ENCODE measurements at regions not wholly inside any gene's neighbourhood (a gene's known extent, or its start where the extent isn't known, plus 50 kb on each side); places are given as distances from the start of the nearest gene placed in this dataset.

GRCh38 chr4:14726441-14726840 is 275.8 kb upstream of the CPEB2 start:
- no peak for TF ChIP-seq ZBTB11 (tag by site-specific recombination; conservative IDR thresholded peaks at IDR 0.05; ENCODE audit: low read depth)
- no peak for TF ChIP-seq ZNF169 (tag by site-specific recombination; IDR thresholded peaks at IDR 0.05)
- TF ChIP-seq ZNF639 (tag by site-specific recombination; IDR thresholded peaks at IDR 0.05): no peak
- TF ChIP-seq ZEB2 (tag by site-specific recombination; IDR thresholded peaks at IDR 0.05): no peak
- no peak for TF ChIP-seq CTCF (tag by site-specific recombination; IDR thresholded peaks at IDR 0.05)
- TF ChIP-seq ZNF510 (tag by site-specific recombination; IDR thresholded peaks at IDR 0.05; ENCODE audit: insufficient replicate concordance): no peak
- TF ChIP-seq YY1 (tag by site-specific recombination; IDR thresholded peaks at IDR 0.05): no peak
- no peak for TF ChIP-seq MYNN (tag by site-specific recombination; IDR thresholded peaks at IDR 0.05; ENCODE audit: borderline replicate concordance)
- no peak for TF ChIP-seq ZFP37 (tag by site-specific recombination; IDR thresholded peaks at IDR 0.05)
- no peak for TF ChIP-seq ZSCAN4 (tag by site-specific recombination; IDR thresholded peaks at IDR 0.05)
- TF ChIP-seq TCF7L2 (IDR thresholded peaks at IDR 0.05; ENCODE audit: borderline replicate concordance, low read depth, low read length): no peak
- TF ChIP-seq ZBTB8A (tag by site-specific recombination; IDR thresholded peaks at IDR 0.05): no peak
- no peak for TF ChIP-seq ZNF274 (IDR thresholded peaks at IDR 0.05; ENCODE audit: low read length)
- TF ChIP-seq ZNF274 (tag by site-specific recombination; IDR thresholded peaks at IDR 0.05; ENCODE audit: borderline replicate concordance): no peak
- no peak for TF ChIP-seq ZNF580 (tag by site-specific recombination; IDR thresholded peaks at IDR 0.05)

Measured in HEK293 (cell line).